Thyroid gland (tissue), 4 donors: ENCODE measurements at regions not wholly inside any gene's neighbourhood (a gene's known extent, or its start where the extent isn't known, plus 50 kb on each side); places are given as distances from the start of the nearest gene placed in this dataset.

Source experiments
- DNase-seq, 2 donors: peaks; one replicate each; pipeline ENCODE4 v3.0.0-alpha.2; 2019
- H3K27ac ChIP-seq, 3 donors: fragments of 200-600 bp; sonication (generic); 1 replicate in 2 of 3; 2 replicates in 1 of 3; pipeline ENCODE4 v1.5.1; 2016 to 2019; ENCODE audit warnings: mild to moderate bottlenecking in 1 of 3, moderate library complexity in 1 of 3
- H3K27me3 ChIP-seq: fragments of 200-600 bp; sonication (generic); one replicate; pipeline ENCODE4 v1.5.1; 2019
- H3K36me3 ChIP-seq, 2 donors: fragments of 200-600 bp; sonication (generic); one replicate each; pipeline ENCODE4 v1.5.1; 2016 to 2019
- H3K4me1 ChIP-seq, 2 donors: fragments of 200-600 bp; sonication (generic); one replicate each; pipeline ENCODE4 v1.5.1; 2017 to 2019
- H3K4me3 ChIP-seq, 3 donors: fragments of 200-600 bp; sonication (generic); replicated peaks in 1 of 3; 1 replicate in 2 of 3; 2 replicates in 1 of 3; pipeline ENCODE4 v1.5.1; 2016; ENCODE audit warnings: mild to moderate bottlenecking in 1 of 3
- H3K9me3 ChIP-seq: fragments of 200-600 bp; sonication (generic); one replicate; pipeline ENCODE4 v1.5.1; 2017
- CTCF ChIP-seq, 6 experiments: fragments of 200-600 bp in 3 of 6; fragments of 450-650 bp in 3 of 6; sonication (generic) in 3 of 6; IDR thresholded peaks; one replicate each; pipeline ENCODE4 v1.5.1; 2016 to 2019; ENCODE audit warnings: antibody characterized with exemption in 6 of 6, mild to moderate bottlenecking in 2 of 6, inconsistent platforms in 1 of 6, moderate library complexity in 1 of 6
- POLR2A ChIP-seq, 2 donors: fragments of 450-650 bp; IDR thresholded peaks; one replicate each; pipeline ENCODE4 v1.6.1; 2017; ENCODE audit warnings: antibody characterized with exemption in 2 of 2, mild to moderate bottlenecking in 2 of 2, moderate library complexity in 1 of 2
- WGBS, 2 donors: methylation state at CpG; one replicate each; pipeline ENCODE4 v1.1.5; 2017; 5-methylcytosine and 5-hydroxymethylcytosine counted together
- intact Hi-C: fragments of 100-400 bp; cut with DNase I; formaldehyde crosslinking; loops from one replicate; pipeline ENCODE4 v1.15.1; 2023

GRCh38 chr3:74506246-74506645 lies 108.2 kb downstream of the CNTN3 start:
- TF ChIP-seq POLR2A (IDR thresholded peaks at IDR 0.05) (no peak), CTCF (IDR thresholded peaks at IDR 0.05) (no peak)
- whole genome bisulfite sequencing, 2 donors, result 64 to 82% methylated on average over 1 of the region's 1 CpG
- intact Hi-C loops, result no loop called here

GRCh38 chr3:74501007-74501406 lies 113.5 kb downstream of the CNTN3 start:
- no peak overlapping the region for H3K4me3 ChIP-seq
- intact Hi-C loops, result no loop called here
- no peaks in the 10 kb centered on the region for H3K9me3 ChIP-seq
- no peaks in the 10 kb centered on the region for H3K36me3 ChIP-seq
- WGBS, 2 donors, result 92 to 94% methylated on average over 6 of the region's 6 CpGs
- no peaks in the 10 kb centered on the region for H3K4me1 ChIP-seq
- no peaks in the 10 kb centered on the region for H3K27me3 ChIP-seq
- H3K27ac ChIP-seq, result no peak overlapping the region
- no peak for TF ChIP-seq CTCF (IDR thresholded peaks at IDR 0.05)
- no peak for TF ChIP-seq POLR2A (IDR thresholded peaks at IDR 0.05)
- no peak for DNase-seq

More at GRCh38 chr3:74506246-74506645, 108.2 kb downstream of the CNTN3 start:
- H3K27me3 ChIP-seq, result no peaks in the 10 kb centered on the region
- no peak overlapping the region for H3K4me3 ChIP-seq
- H3K4me1 ChIP-seq, result no peaks in the 10 kb centered on the region
- H3K27ac ChIP-seq, result no peak overlapping the region
- no peak for DNase-seq
- no peaks in the 10 kb centered on the region for H3K9me3 ChIP-seq
- H3K36me3 ChIP-seq, result no peaks in the 10 kb centered on the region

GRCh38 chr3:74500257-74500656 lies 114.2 kb downstream of the CNTN3 start:
- no peaks in the 10 kb centered on the region for H3K4me1 ChIP-seq
- no peaks in the 10 kb centered on the region for H3K9me3 ChIP-seq
- WGBS, 2 donors, result 32 to 35% methylated on average over 5 of the region's 5 CpGs
- TF ChIP-seq POLR2A (IDR thresholded peaks at IDR 0.05), result no peak
- TF ChIP-seq CTCF (IDR thresholded peaks at IDR 0.05), result no peak
- H3K27ac ChIP-seq, result no peak overlapping the region
- intact Hi-C loops, result no loop called here
- H3K4me3 ChIP-seq, result no peak overlapping the region
- H3K36me3 ChIP-seq, result no peaks in the 10 kb centered on the region
- no peak for DNase-seq
- no peaks in the 10 kb centered on the region for H3K27me3 ChIP-seq

GRCh38 chr3:74491874-74492273 lies 122.6 kb downstream of the CNTN3 start:
- Histone ChIP-seq H3K27ac (no peak overlapping the region), H3K4me3 (no peak overlapping the region), H3K36me3 (no peaks in the 10 kb centered on the region), H3K9me3 (no peaks in the 10 kb centered on the region), H3K27me3 (no peaks in the 10 kb centered on the region), H3K4me1 (no peaks in the 10 kb centered on the region)
- TF ChIP-seq POLR2A (IDR thresholded peaks at IDR 0.05) (no peak), CTCF (IDR thresholded peaks at IDR 0.05) (no peak)
- WGBS, 2 donors, result 55 to 61% methylated on average over 1 of the region's 1 CpG
- intact Hi-C loops, result no loop called here
- DNase-seq, result no peak

GRCh38 chr3:74489050-74489792 lies 125.2 kb downstream of the CNTN3 start:
- Histone ChIP-seq H3K4me1 (no peaks in the 10 kb centered on the region), H3K4me3 (no peak overlapping the region), H3K27ac (no peak overlapping the region), H3K9me3 (no peaks in the 10 kb centered on the region), H3K27me3 (no peaks in the 10 kb centered on the region), H3K36me3 (no peaks in the 10 kb centered on the region)
- 50 to 56% methylated on average over 3 of the region's 3 CpGs for WGBS, 2 donors
- no peak for DNase-seq
- intact Hi-C loops, result no loop called here
- no peak for TF ChIP-seq POLR2A (IDR thresholded peaks at IDR 0.05)
- no peak for TF ChIP-seq CTCF (IDR thresholded peaks at IDR 0.05)
